ENCODE measurements at regions not wholly inside any gene's neighbourhood (a gene's known extent, or its start where the extent isn't known, plus 50 kb on each side); places are given as distances from the start of the nearest gene placed in this dataset.

DNA sequence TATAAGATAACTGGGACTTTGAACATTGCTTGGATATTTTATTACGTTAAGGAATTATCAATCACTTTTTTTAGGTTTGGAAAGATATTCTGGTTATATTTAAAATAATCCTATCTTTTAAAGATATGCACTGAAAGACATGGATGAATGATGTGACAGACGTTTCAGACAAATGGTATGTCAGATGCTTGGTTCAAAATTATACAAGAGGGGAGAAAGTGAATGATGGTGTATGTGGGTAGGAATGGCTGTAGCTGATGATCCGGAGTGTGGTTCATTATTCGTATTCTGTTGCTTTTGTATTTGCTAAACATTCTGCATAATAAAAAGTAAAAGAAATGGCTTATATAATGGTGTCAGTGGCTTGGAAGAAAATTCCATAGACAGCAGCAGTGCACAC, 51.0 kb upstream of the SNRPB2 start:
- H3K27ac ChIP-seq: no peak overlapping the region
- TF ChIP-seq, protein P1, sequence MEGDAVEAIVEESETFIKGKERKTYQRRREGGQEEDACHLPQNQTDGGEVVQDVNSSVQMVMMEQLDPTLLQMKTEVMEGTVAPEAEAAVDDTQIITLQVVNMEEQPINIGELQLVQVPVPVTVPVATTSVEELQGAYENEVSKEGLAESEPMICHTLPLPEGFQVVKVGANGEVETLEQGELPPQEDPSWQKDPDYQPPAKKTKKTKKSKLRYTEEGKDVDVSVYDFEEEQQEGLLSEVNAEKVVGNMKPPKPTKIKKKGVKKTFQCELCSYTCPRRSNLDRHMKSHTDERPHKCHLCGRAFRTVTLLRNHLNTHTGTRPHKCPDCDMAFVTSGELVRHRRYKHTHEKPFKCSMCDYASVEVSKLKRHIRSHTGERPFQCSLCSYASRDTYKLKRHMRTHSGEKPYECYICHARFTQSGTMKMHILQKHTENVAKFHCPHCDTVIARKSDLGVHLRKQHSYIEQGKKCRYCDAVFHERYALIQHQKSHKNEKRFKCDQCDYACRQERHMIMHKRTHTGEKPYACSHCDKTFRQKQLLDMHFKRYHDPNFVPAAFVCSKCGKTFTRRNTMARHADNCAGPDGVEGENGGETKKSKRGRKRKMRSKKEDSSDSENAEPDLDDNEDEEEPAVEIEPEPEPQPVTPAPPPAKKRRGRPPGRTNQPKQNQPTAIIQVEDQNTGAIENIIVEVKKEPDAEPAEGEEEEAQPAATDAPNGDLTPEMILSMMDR (conservative IDR thresholded peaks at IDR 0.05; ENCODE audit: low read depth): no peak
- CTCF ChIA-PET: no interaction called here
- POLR2A ChIA-PET (ENCODE audit: low non-redundant PET): no interaction called here
- DNase-seq (ENCODE audit: low spot score): no peak

- ChIA-PET CTCF (no interaction called here), POLR2A (ENCODE audit: low non-redundant PET) (no interaction called here)
- DNase-seq (ENCODE audit: low spot score): no peak
- TF ChIP-seq, protein P1 (conservative IDR thresholded peaks at IDR 0.05; ENCODE audit: low read depth): no peak
- no peak overlapping the region for H3K27ac ChIP-seq
Observed at GRCh38 chr20:16676891-16677290, 52.9 kb upstream of the SNRPB2 start.

- CTCF ChIA-PET: interaction anchor here (0.8 kb wide), 1 partner anchor 179 kb away, joined by 3 read pairs; no protein-coding TSS in a partner anchor
Observed at GRCh38 chr20:16675001-16675564, 54.7 kb upstream of the SNRPB2 start.

DNA sequence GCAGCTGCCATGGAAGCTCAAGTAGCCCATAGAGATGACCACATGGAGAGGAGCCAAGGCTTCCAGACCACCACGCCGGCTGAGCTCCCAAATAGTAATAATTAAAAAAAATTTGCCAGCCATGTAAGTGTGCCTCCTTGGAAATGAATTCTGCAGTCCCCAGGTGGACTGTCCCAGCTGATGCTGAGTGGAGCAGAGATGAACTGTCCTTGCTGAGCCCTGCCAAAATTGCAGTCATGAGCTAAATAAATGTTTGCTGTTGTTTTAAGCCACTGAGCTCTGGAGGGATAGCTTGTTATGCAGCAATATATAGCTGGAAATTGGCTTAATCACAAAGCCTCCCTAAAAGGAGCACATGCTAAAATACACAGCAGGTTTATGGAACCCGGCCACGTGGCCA, 55.6 kb upstream of the SNRPB2 start:
- TF ChIP-seq, protein P1 (conservative IDR thresholded peaks at IDR 0.05; ENCODE audit: low read depth): no peak
- DNase-seq (ENCODE audit: low spot score): no peak
- H3K27ac ChIP-seq: no peak overlapping the region
- ChIA-PET POLR2A (ENCODE audit: low non-redundant PET) (no interaction called here), CTCF (interaction anchor here (0.8 kb wide), 1 partner anchor 178 kb away, joined by 3 read pairs; no protein-coding TSS in a partner anchor)

More at GRCh38 chr20:16675001-16675564, 54.7 kb upstream of the SNRPB2 start:
- no peak overlapping the region for H3K27ac ChIP-seq
- TF ChIP-seq, protein P1 (conservative IDR thresholded peaks at IDR 0.05; ENCODE audit: low read depth): no peak
- DNase-seq (ENCODE audit: low spot score): no peak
- POLR2A ChIA-PET (ENCODE audit: low non-redundant PET): no interaction called here

GRCh38 chr20:16672299-16672698, 57.5 kb upstream of the SNRPB2 start:
- TF ChIP-seq, protein P1 (conservative IDR thresholded peaks at IDR 0.05; ENCODE audit: low read depth): no peak
- no peak overlapping the region for H3K27ac ChIP-seq
- POLR2A ChIA-PET (ENCODE audit: low non-redundant PET): no interaction called here
- CTCF ChIA-PET: no interaction called here
- DNase-seq (ENCODE audit: low spot score): no peak

DNA sequence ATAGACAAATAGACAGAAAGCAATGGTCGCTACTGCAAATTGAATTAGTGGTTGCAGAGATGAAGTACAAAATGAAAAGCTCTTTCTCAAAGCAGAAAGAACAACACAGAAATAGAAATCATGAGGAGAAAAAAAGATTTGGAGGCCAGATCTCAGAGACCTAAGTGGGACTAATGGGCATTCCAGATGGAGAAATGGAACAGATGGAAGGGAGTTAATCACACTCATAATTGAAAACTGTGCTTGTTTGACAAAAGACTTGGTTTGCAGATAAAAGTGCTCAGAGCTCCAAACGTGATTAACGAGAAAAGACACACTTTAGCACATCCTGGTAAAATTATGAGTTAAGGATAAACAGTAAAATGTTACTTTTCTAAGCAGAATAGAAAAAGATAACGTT, 58.1 kb upstream of the SNRPB2 start:
- ChIA-PET POLR2A (ENCODE audit: low non-redundant PET) (no interaction called here), CTCF (no interaction called here)
- no peak overlapping the region for H3K27ac ChIP-seq
- TF ChIP-seq, protein P1 (conservative IDR thresholded peaks at IDR 0.05; ENCODE audit: low read depth): no peak
- DNase-seq (ENCODE audit: low spot score): no peak
